ENCODE measurements at regions not wholly inside any gene's neighbourhood (a gene's known extent, or its start where the extent isn't known, plus 50 kb on each side); places are given as distances from the start of the nearest gene placed in this dataset.
"Not testable (repeated sequence)": the region's sequence is repeated elsewhere in the genome, so short reads cannot be mapped to it uniquely, and the experiment has no call there.

- Mint-ChIP-seq H3K36me3 (no peaks in the 10 kb centered on the region), H3K4me1 (no peaks in the 10 kb centered on the region), H3K9me3 (peaks cover 3% of the 10 kb centered on the region)
Observed at GRCh38 chr12:45490232-45490881, 239.1 kb upstream of the ARID2 start.

GRCh38 chr12:45494279-45494678 is 235.2 kb upstream of the ARID2 start:
- H3K4me1 Mint-ChIP-seq, result no peaks in the 10 kb centered on the region
- no peak overlapping the region for H3K27ac Mint-ChIP-seq
- no peak for ATAC-seq
- no peaks in the 10 kb centered on the region for H3K27me3 Mint-ChIP-seq
- peaks cover 3% of the 10 kb centered on the region for H3K9me3 Mint-ChIP-seq
- no peak overlapping the region for H3K4me3 Mint-ChIP-seq
- H3K36me3 Mint-ChIP-seq, result no peaks in the 10 kb centered on the region

More at GRCh38 chr12:45490232-45490881, 239.1 kb upstream of the ARID2 start:
- H3K27ac Mint-ChIP-seq, result no peak overlapping the region
- ATAC-seq, result no peak
- H3K4me3 Mint-ChIP-seq, result no peak overlapping the region
- no peaks in the 10 kb centered on the region for H3K27me3 Mint-ChIP-seq

GRCh38 chr12:45498645-45499044 is 230.9 kb upstream of the ARID2 start:
- no peak for ATAC-seq
- Mint-ChIP-seq H3K4me1 (peaks cover 13% of the 10 kb centered on the region), H3K36me3 (no peaks in the 10 kb centered on the region), H3K27ac (no peak overlapping the region), H3K4me3 (no peak overlapping the region), H3K27me3 (no peaks in the 10 kb centered on the region), H3K9me3 (no peaks in the 10 kb centered on the region)

- H3K9me3 Mint-ChIP-seq, result no peaks in the 10 kb centered on the region
- H3K4me1 Mint-ChIP-seq, result peaks cover 13% of the 10 kb centered on the region
- ATAC-seq, result no peak
- no peaks in the 10 kb centered on the region for H3K27me3 Mint-ChIP-seq
- no peak overlapping the region for H3K27ac Mint-ChIP-seq
- H3K36me3 Mint-ChIP-seq, result no peaks in the 10 kb centered on the region
- no peak overlapping the region for H3K4me3 Mint-ChIP-seq
Observed at GRCh38 chr12:45502481-45503128, 226.9 kb upstream of the ARID2 start.

GRCh38 chr12:45503899-45504298 is 225.6 kb upstream of the ARID2 start:
- no peaks in the 10 kb centered on the region for H3K36me3 Mint-ChIP-seq
- peaks cover 4% of the 10 kb centered on the region for H3K9me3 Mint-ChIP-seq
- no peaks in the 10 kb centered on the region for H3K27me3 Mint-ChIP-seq
- peaks cover 13% of the 10 kb centered on the region for H3K4me1 Mint-ChIP-seq
- ATAC-seq, result no peak
- no peak overlapping the region for H3K27ac Mint-ChIP-seq
- no peak overlapping the region for H3K4me3 Mint-ChIP-seq

- H3K4me3 Mint-ChIP-seq, result no peak overlapping the region
- H3K4me1 Mint-ChIP-seq, result peaks cover 13% of the 10 kb centered on the region
- no peaks in the 10 kb centered on the region for H3K36me3 Mint-ChIP-seq
- peaks cover 4% of the 10 kb centered on the region for H3K9me3 Mint-ChIP-seq
- no peak for ATAC-seq
- no peak overlapping the region for H3K27ac Mint-ChIP-seq
- H3K27me3 Mint-ChIP-seq, result no peaks in the 10 kb centered on the region
Observed at GRCh38 chr12:45504316-45505010, 225.0 kb upstream of the ARID2 start.

DNA sequence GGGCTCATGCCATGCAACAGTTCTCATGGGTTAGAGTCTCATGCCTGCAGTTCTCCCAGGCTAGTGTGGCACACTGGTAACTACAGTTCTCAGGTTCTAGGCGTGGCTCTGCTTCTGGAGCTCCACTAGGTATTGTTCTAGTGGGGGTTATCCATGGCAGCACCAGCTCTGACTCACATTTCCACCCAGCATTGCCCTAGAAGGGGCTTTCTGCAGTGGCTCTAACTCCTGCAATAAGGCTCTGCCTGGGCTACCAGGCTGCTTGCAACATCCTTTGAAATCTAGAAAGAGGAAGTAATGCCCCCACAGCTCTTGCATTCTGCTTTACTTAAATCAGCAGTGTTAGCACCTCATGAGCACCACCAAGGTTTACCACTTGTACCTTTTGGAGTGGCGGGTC is 220.3 kb upstream of the ARID2 start:
- Mint-ChIP-seq H3K27ac (no peak overlapping the region), H3K4me3 (no peak overlapping the region), H3K4me1 (no peaks in the 10 kb centered on the region), H3K9me3 (peaks cover 10% of the 10 kb centered on the region), H3K36me3 (peaks cover 5% of the 10 kb centered on the region), H3K27me3 (no peaks in the 10 kb centered on the region)
- ATAC-seq, result peak; percentile 77

GRCh38 chr12:45509621-45510020 is 219.9 kb upstream of the ARID2 start:
- no peak for ATAC-seq
- H3K4me3 Mint-ChIP-seq, result no peak overlapping the region
- H3K27ac Mint-ChIP-seq, result no peak overlapping the region
- H3K4me1 Mint-ChIP-seq, result no peaks in the 10 kb centered on the region
- peaks cover 10% of the 10 kb centered on the region for H3K9me3 Mint-ChIP-seq
- no peaks in the 10 kb centered on the region for H3K27me3 Mint-ChIP-seq
- peaks cover 5% of the 10 kb centered on the region for H3K36me3 Mint-ChIP-seq

DNA sequence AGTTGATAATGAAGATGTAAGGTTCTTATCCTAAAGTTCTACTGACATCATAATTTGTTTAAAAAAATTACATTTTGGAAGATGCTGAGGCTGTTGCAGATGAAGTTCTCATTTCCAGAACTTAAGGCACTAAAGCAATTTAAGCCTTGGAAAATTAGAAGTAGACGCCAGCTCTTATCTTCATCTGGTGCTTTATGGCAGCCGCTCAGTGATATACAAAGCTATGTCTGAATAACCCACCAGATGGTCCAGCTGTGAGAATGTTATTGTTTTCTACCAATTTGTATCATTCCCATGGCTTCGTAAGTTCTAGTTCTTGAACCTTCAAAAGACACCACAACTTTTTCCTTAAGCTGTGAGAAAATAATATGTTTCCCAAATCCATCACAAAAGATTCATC is 212.1 kb upstream of the ARID2 start:
- Mint-ChIP-seq H3K27ac (no peak overlapping the region), H3K9me3 (peaks cover 1% of the 10 kb centered on the region), H3K27me3 (no peaks in the 10 kb centered on the region), H3K4me1 (peaks cover 12% of the 10 kb centered on the region), H3K36me3 (peaks cover under 1% of the 10 kb centered on the region), H3K4me3 (no peak overlapping the region)
- ATAC-seq, result no peak

DNA sequence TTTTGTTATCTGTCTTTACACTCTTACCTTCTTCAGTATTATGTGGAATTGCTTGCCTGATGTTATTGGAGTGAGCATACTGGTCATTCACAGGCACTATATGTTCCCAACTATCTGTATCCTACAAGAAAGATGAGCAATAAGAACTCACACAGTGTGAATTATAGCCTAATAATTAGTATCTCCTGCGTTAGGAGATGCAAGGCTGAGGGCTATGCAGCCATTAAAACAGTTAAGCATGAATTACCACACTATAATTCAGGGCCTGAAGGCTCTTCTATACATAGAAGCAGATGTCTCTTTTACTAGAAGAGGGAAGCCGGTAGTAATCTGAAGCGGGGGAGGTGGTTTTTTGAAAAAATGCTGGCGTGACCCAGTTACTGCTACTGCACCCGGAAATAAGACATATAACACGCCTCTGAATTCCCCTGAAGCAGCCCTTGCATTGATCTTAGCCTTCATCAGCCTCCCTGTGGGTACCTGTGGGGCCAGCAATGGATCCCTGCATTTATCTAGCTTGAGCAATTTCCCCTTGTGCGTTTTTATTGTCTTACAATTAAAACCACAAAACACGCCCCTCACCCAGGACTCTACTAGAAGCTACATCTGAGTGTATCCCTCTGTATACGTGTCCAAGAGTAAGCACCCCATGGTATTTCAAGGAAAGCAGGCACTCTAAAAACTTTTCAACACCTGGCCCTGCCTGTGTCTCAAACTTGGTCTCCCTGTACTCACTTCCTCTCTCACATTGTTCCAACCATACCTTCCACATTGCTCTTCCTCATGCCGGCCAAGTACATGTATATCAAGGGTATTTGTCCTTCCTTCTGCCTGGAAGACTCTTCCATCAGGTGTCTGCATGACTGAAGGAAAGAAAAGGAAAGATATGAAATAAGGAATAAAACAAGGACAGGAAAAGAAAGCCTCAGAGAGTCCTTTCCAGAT is 210.9 kb upstream of the ARID2 start:
- Mint-ChIP-seq H3K4me1 (peaks cover 12% of the 10 kb centered on the region), H3K27me3 (no peaks in the 10 kb centered on the region), H3K9me3 (peaks cover 8% of the 10 kb centered on the region), H3K4me3 (no peak overlapping the region), H3K36me3 (peaks cover 9% of the 10 kb centered on the region), H3K27ac (no peak overlapping the region)
- peak; percentile 71 for ATAC-seq

DNA sequence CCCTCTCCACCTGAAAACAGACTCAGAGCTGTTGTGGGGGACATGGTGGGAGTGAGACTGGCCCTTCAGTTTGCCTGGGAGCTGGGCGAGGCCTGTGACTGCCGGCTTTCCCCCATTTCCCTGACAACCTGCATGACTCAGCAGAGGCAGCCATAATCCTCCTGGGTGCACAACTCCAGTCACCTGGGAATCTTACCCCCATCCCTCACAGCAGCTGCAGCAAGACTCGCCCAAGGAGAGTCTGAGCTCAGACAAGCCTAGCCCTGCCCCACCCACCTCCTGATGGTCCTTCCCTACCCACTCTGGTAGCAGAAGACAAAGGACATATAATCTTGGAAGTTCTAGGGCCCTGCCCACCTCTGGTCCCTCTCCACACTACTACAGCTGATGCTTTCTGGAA is 207.3 kb upstream of the ARID2 start:
- H3K27ac Mint-ChIP-seq, result no peak overlapping the region
- H3K36me3 Mint-ChIP-seq, result peaks cover 9% of the 10 kb centered on the region
- H3K4me3 Mint-ChIP-seq, result no peak overlapping the region
- H3K9me3 Mint-ChIP-seq, result peaks cover 20% of the 10 kb centered on the region
- no peak for ATAC-seq
- H3K27me3 Mint-ChIP-seq, result no peaks in the 10 kb centered on the region
- peaks cover 12% of the 10 kb centered on the region for H3K4me1 Mint-ChIP-seq

- not testable (repeated sequence) for H3K4me1 Mint-ChIP-seq, H3K4me3 Mint-ChIP-seq, ATAC-seq, H3K27me3 Mint-ChIP-seq, H3K27ac Mint-ChIP-seq, H3K36me3 Mint-ChIP-seq
- peaks cover 31% of the 10 kb centered on the region for H3K9me3 Mint-ChIP-seq
Observed at GRCh38 chr12:45526823-45527222, 202.7 kb upstream of the ARID2 start.

DNA sequence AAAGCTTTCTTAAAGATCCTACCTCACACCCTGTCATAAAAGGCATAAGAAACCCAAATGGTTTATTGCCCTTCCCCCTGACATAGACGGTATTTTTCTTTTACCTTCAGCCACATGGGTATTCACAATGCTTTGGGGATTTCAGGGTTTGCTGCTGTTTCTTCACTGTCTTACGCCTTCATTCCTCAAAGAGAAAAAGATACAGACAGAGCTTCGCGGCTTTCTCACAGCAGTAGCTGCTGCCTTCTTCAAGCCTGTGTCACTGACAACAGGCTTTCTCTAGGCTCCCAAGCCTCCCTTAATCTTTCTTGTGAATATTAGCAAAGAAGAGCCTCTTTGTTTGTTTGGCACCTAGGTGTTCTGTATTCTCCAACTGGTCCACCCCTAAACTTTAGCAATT is 197.4 kb upstream of the ARID2 start:
- no peak for ATAC-seq

GRCh38 chr12:45535610-45536180 is 193.8 kb upstream of the ARID2 start:
- H3K27me3 Mint-ChIP-seq, result peaks cover 19% of the 10 kb centered on the region
- no peak overlapping the region for H3K4me3 Mint-ChIP-seq
- no peaks in the 10 kb centered on the region for H3K4me1 Mint-ChIP-seq
- ATAC-seq, result no peak
- peaks cover 5% of the 10 kb centered on the region for H3K9me3 Mint-ChIP-seq
- H3K36me3 Mint-ChIP-seq, result no peaks in the 10 kb centered on the region
- H3K27ac Mint-ChIP-seq, result no peak overlapping the region

More for the DNA sequence above, 197.4 kb upstream of the ARID2 start:
- no peak overlapping the region for H3K27ac Mint-ChIP-seq
- H3K9me3 Mint-ChIP-seq, result peaks cover 17% of the 10 kb centered on the region
- H3K4me3 Mint-ChIP-seq, result no peak overlapping the region
- H3K27me3 Mint-ChIP-seq, result peaks cover 19% of the 10 kb centered on the region
- no peaks in the 10 kb centered on the region for H3K36me3 Mint-ChIP-seq
- H3K4me1 Mint-ChIP-seq, result no peaks in the 10 kb centered on the region

DNA sequence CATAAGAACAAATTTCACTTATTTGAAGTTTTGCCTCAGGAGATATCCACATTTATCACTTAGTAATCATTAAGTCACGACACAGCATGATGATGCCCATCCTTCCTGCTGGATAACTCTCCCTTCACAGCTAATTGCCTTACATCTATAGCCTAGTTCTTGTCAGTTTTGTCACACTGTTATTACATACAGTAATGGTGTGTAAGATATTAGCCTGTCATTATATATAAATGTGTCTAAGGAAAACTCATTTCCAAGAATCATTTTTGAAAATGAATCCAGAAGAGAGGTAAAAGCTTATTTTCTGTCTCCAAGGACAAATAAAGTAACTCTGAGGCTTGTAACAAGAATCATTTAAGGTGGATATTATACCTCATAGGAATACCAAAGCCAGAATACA is 193.2 kb upstream of the ARID2 start:
- no peak overlapping the region for H3K27ac Mint-ChIP-seq
- H3K4me1 Mint-ChIP-seq, result no peaks in the 10 kb centered on the region
- H3K27me3 Mint-ChIP-seq, result peaks cover 19% of the 10 kb centered on the region
- peaks cover 5% of the 10 kb centered on the region for H3K9me3 Mint-ChIP-seq
- no peaks in the 10 kb centered on the region for H3K36me3 Mint-ChIP-seq
- no peak for ATAC-seq
- H3K4me3 Mint-ChIP-seq, result no peak overlapping the region
